HepG2 (cell line): ENCODE measurements at regions not wholly inside any gene's neighbourhood (a gene's known extent, or its start where the extent isn't known, plus 50 kb on each side); places are given as distances from the start of the nearest gene placed in this dataset.

Source experiments
- ATAC-seq: fragments of 200-7000 bp; cut with Tn5 transposase; 3 replicates; pipeline ENCODE4 v1.9.1; 2020; ENCODE audit warnings: mild to moderate bottlenecking, moderate library complexity
- BruUV-seq: library from RNA; stranded (reverse); fragments of 400-500 nt; replicated peaks from 2 replicates; lab custom pipeline; 2021; lab: Mats Ljungman, UMichigan
- CTCF ChIA-PET: fragments of 300-600 bp; formaldehyde crosslinking; extraction: SDS; loops from one replicate; lab custom pipeline; 2021; ENCODE audit warnings: low total read pairs, inconsistent platforms, low intra/inter-chr PET ratio; lab: Yijun Ruan, JAX
- POLR2A ChIA-PET: fragments of 350-600 bp; sonication (Branson Sonifier 250); formaldehyde crosslinking; loops from one replicate; lab custom pipeline; 2020; ENCODE audit warnings: antibody characterized with exemption, inconsistent platforms; lab: Yijun Ruan, JAX
- DNase-seq: peaks from one replicate; pipeline ENCODE4 v3.0.0-alpha.2; 2015; ENCODE audit warnings: low spot score
- FAIRE-seq: peaks from 3 replicates; lab custom pipeline; 2011; peaks lifted over from hg19 to GRCh38; lab: Jason Lieb, UNC
- H2AFZ ChIP-seq: one replicate; pipeline ENCODE4 v1.6.1; 2011; ENCODE audit warnings: low read length, inconsistent platforms
- H3K27ac ChIP-seq: fragments of 300-600 bp; 3 replicates; pipeline ENCODE4 v1.8.0; 2011; ENCODE audit warnings: mixed run types, mild to moderate bottlenecking, mixed read lengths, low read length, inconsistent platforms; ENCODE audit not compliant: insufficient read depth; ENCODE audit errors: extremely low read length
- H3K27me3 ChIP-seq, 2 experiments: fragments of 200-600 bp in 1 of 2; 2 replicates in 1 of 2; 3 replicates in 1 of 2; pipeline versions ENCODE4 v1.6.0 to v1.8.0; 2011; ENCODE audit warnings: low read length in 2 of 2, mild to moderate bottlenecking in 2 of 2, moderate library complexity in 2 of 2, inconsistent platforms in 1 of 2; ENCODE audit not compliant: insufficient read depth in 2 of 2, control insufficient read depth in 1 of 2
- H3K36me3 ChIP-seq, 2 experiments: fragments of 200-600 bp in 1 of 2; replicated peaks in 1 of 2; 2 replicates in 1 of 2; 3 replicates in 1 of 2; pipeline versions ENCODE4 v1.5.1 to v1.8.0; 2011; ENCODE audit warnings: low read length in 2 of 2, inconsistent platforms in 1 of 2; ENCODE audit not compliant: insufficient read depth in 2 of 2, control insufficient read depth in 1 of 2
- H3K4me1 ChIP-seq: 2 replicates; pipeline ENCODE4 v1.5.1; 2012; ENCODE audit warnings: low read length, inconsistent platforms; ENCODE audit not compliant: insufficient read depth
- H3K4me2 ChIP-seq: 2 replicates; pipeline ENCODE4 v1.6.0; 2011; ENCODE audit warnings: low read depth, low read length, inconsistent platforms
- H3K4me3 ChIP-seq, 3 experiments: fragments of 200-600 bp in 1 of 3; sonication (generic), shearing (Covaris generic) in 1 of 3; replicated peaks in 1 of 3; 2 replicates each; pipeline ENCODE4 v1.5.1; 2011 to 2016; ENCODE audit warnings: low read length in 3 of 3, inconsistent platforms in 2 of 3, low read depth in 2 of 3, mild to moderate bottlenecking in 2 of 3, control low read depth in 1 of 3, mixed read lengths in 1 of 3; ENCODE audit not compliant: insufficient read depth in 1 of 3
- H3K79me2 ChIP-seq: one replicate; pipeline ENCODE4 v1.6.1; 2011; ENCODE audit warnings: low read length, inconsistent platforms; ENCODE audit not compliant: insufficient read depth
- H3K9ac ChIP-seq: 2 replicates; pipeline ENCODE4 v1.6.0; 2011; ENCODE audit warnings: mild to moderate bottlenecking, low read depth, low read length, inconsistent platforms; ENCODE audit not compliant: insufficient read depth
- H3K9me3 ChIP-seq: 2 replicates; pipeline ENCODE4 v1.5.1; 2012; ENCODE audit warnings: mild to moderate bottlenecking, low read length
- H4K20me1 ChIP-seq: 2 replicates; pipeline ENCODE4 v1.6.0; 2011; ENCODE audit warnings: inconsistent platforms, mild to moderate bottlenecking, low read length, moderate library complexity; ENCODE audit not compliant: insufficient read depth
- SMAD1 ChIP-seq: sonication (generic); formaldehyde crosslinking; IDR thresholded peaks from 2 replicates; pipeline ENCODE4 v1.4.0; 2020; ENCODE audit warnings: missing genetic modification reagents, low read depth, mild to moderate bottlenecking, borderline replicate concordance
- ZNF34 ChIP-seq: sonication (generic); formaldehyde crosslinking; IDR thresholded peaks from 2 replicates; pipeline ENCODE4 v1.4.0; 2020; ENCODE audit warnings: mild to moderate bottlenecking, missing genetic modification reagents, borderline replicate concordance
- ZNF652 ChIP-seq: IDR thresholded peaks from 2 replicates; pipeline ENCODE4 v1.6.1; 2016; ENCODE audit warnings: low read depth, borderline replicate concordance
- WGBS: methylation state at CpG from one replicate; pipeline ENCODE4 v1.1.6; 2017; ENCODE audit warnings: low lambda C conversion rate; 5-methylcytosine and 5-hydroxymethylcytosine counted together
- in situ Hi-C: cut with HindIII; loops from 2 replicates; pipeline ENCODE4 v1.10.0; 2017; ENCODE audit warnings: low pct_unique_long_range_greater_than_20kb; ENCODE audit not compliant: extremely low pct_ligation_motif_present
- intact Hi-C: fragments of 100-400 bp; cut with micrococcal nuclease; formaldehyde crosslinking; loops from one replicate; pipeline ENCODE4 v1.10.0; 2022; ENCODE audit not compliant: unreplicated experiment
- TF ChIP-seq, protein P1 (sequence below): sonication (generic); formaldehyde crosslinking; IDR thresholded peaks from 2 replicates; pipeline ENCODE4 v1.4.0; 2020; ENCODE audit warnings: missing genetic modification reagents
- TF ChIP-seq, protein P2 (sequence below): sonication (generic); formaldehyde crosslinking; IDR thresholded peaks from 2 replicates; pipeline ENCODE4 v1.8.0; 2022; ENCODE audit warnings: missing genetic modification reagents, low read depth, mild to moderate bottlenecking, borderline replicate concordance
- TF ChIP-seq, protein P3 (sequence below): sonication (generic); formaldehyde crosslinking; IDR thresholded peaks from 2 replicates; pipeline ENCODE4 v1.5.1; 2020; ENCODE audit warnings: missing genetic modification reagents, mild to moderate bottlenecking, borderline replicate concordance

DNA sequence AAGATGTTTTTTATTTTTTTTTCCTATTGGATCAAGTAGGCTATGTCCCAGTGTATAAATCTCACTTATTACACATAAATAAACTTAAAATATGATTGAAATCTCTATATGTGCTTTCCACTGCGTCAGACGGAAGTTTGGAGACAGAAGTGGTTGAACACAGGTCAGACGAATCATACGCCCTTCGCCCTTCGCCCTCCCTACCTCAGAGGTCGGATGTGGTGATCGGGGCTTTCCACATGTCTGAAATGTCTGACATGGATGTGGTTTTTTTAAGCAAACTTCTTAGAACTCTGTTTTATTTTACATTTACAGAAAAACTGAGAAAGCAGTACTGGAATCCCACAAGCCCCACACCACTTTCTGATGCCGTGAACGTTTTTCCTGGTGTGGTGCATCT lies 344.4 kb downstream of the THBS2 start:
- no peak for TF ChIP-seq ZNF652 (CRISPR knock-in tag)
- TF ChIP-seq, protein P1, sequence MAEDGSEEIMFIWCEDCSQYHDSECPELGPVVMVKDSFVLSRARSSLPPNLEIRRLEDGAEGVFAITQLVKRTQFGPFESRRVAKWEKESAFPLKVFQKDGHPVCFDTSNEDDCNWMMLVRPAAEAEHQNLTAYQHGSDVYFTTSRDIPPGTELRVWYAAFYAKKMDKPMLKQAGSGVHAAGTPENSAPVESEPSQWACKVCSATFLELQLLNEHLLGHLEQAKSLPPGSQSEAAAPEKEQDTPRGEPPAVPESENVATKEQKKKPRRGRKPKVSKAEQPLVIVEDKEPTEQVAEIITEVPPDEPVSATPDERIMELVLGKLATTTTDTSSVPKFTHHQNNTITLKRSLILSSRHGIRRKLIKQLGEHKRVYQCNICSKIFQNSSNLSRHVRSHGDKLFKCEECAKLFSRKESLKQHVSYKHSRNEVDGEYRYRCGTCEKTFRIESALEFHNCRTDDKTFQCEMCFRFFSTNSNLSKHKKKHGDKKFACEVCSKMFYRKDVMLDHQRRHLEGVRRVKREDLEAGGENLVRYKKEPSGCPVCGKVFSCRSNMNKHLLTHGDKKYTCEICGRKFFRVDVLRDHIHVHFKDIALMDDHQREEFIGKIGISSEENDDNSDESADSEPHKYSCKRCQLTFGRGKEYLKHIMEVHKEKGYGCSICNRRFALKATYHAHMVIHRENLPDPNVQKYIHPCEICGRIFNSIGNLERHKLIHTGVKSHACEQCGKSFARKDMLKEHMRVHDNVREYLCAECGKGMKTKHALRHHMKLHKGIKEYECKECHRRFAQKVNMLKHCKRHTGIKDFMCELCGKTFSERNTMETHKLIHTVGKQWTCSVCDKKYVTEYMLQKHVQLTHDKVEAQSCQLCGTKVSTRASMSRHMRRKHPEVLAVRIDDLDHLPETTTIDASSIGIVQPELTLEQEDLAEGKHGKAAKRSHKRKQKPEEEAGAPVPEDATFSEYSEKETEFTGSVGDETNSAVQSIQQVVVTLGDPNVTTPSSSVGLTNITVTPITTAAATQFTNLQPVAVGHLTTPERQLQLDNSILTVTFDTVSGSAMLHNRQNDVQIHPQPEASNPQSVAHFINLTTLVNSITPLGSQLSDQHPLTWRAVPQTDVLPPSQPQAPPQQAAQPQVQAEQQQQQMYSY (CRISPR knock-in tag) = no peak
- TF ChIP-seq, protein P2, sequence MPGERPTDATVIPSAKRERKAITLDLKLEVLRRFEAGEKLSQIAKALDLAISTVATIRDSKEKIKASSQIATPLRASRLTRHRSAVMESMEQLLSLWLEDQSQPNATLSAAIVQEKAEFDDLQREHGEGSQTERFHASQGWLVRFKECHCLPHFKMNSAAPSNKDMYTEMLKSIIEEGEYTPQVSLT = no peak
- no peak for TF ChIP-seq ZNF34 (CRISPR knock-in tag)
- TF ChIP-seq SMAD1 = no peak
- TF ChIP-seq, protein P3, sequence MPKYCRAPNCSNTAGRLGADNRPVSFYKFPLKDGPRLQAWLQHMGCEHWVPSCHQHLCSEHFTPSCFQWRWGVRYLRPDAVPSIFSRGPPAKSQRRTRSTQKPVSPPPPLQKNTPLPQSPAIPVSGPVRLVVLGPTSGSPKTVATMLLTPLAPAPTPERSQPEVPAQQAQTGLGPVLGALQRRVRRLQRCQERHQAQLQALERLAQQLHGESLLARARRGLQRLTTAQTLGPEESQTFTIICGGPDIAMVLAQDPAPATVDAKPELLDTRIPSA (CRISPR knock-in tag) = no peak
- in situ Hi-C loops = no loop called here
- WGBS = 47% methylated on average over 10 of the region's 10 CpGs
- Histone ChIP-seq H3K79me2 (no peaks in the 10 kb centered on the region), H3K9ac (no peak overlapping the region), H3K4me1 (no peaks in the 10 kb centered on the region), H2AFZ (no peak overlapping the region), H3K4me3 (no peak overlapping the region), H3K36me3 (no peaks in the 10 kb centered on the region), H3K27ac (no peak overlapping the region), H3K4me2 (no peak overlapping the region), H4K20me1 (no peaks in the 10 kb centered on the region), H3K9me3 (no peaks in the 10 kb centered on the region), H3K27me3 (peaks cover 0 to 8% of the 10 kb centered on the region in 2 experiments; a peak in 2 of 5 replicates)
- intact Hi-C loops = no loop called here
- no TSS peak for BruUV-seq
- no peak for DNase-seq
- FAIRE-seq = no peak
- POLR2A ChIA-PET = no interaction called here
- CTCF ChIA-PET = no interaction called here
- ATAC-seq = no peak
